Esophagus squamous epithelium (tissue), 5 donors: ENCODE measurements at regions not wholly inside any gene's neighbourhood (a gene's known extent, or its start where the extent isn't known, plus 50 kb on each side); places are given as distances from the start of the nearest gene placed in this dataset.

Source experiments
- DNase-seq: peaks from one replicate; lab custom pipeline; 2025; lab: John Stamatoyannopoulos, UW
- H3K27ac ChIP-seq, 4 donors: fragments of 200-600 bp; sonication (generic); one replicate each; pipeline ENCODE4 v1.5.1; 2016 to 2019; ENCODE audit warnings: mild to moderate bottlenecking in 1 of 4
- H3K27me3 ChIP-seq, 4 donors: fragments of 200-600 bp; sonication (generic); 1 replicate in 3 of 4; 2 replicates in 1 of 4; pipeline versions ENCODE4 v1.5.1 to v1.6.0; 2017 to 2021; ENCODE audit warnings: antibody characterized with exemption in 1 of 4
- H3K36me3 ChIP-seq, 3 donors: fragments of 200-600 bp; sonication (generic); one replicate each; pipeline ENCODE4 v1.5.1; 2016 to 2019
- H3K4me1 ChIP-seq, 3 donors: fragments of 200-600 bp; sonication (generic); one replicate each; pipeline ENCODE4 v1.5.1; 2017 to 2019
- H3K4me3 ChIP-seq, 4 donors: fragments of 200-600 bp; sonication (generic); 1 replicate in 3 of 4; 2 replicates in 1 of 4; pipeline ENCODE4 v1.5.1; 2016 to 2019; ENCODE audit warnings: mild to moderate bottlenecking in 2 of 4, moderate library complexity in 1 of 4
- H3K9me3 ChIP-seq, 3 donors: fragments of 200-600 bp; sonication (generic); one replicate each; pipeline ENCODE4 v1.5.1; 2016 to 2019
- POLR2A ChIP-seq, 4 donors: fragments of 450-650 bp; IDR thresholded peaks; one replicate each; pipeline ENCODE4 v1.6.1; 2017; ENCODE audit warnings: antibody characterized with exemption in 4 of 4, mild to moderate bottlenecking in 4 of 4, moderate library complexity in 3 of 4
- WGBS, 2 donors: methylation state at CpG; one replicate each; pipeline ENCODE4 v1.1.5; 2018; 5-methylcytosine and 5-hydroxymethylcytosine counted together
- intact Hi-C: fragments of 100-400 bp; cut with DNase I; formaldehyde crosslinking; loops from one replicate; pipeline ENCODE4 v1.15.0; 2022
- TF ChIP-seq, protein P1 (sequence below), 6 experiments: fragments of 450-650 bp in 4 of 6; fragments of 200-600 bp in 2 of 6; sonication (generic) in 2 of 6; IDR thresholded peaks; one replicate each; pipeline ENCODE4 v1.5.1; 2016 to 2019; ENCODE audit warnings: antibody characterized with exemption in 6 of 6, mild to moderate bottlenecking in 4 of 6, moderate library complexity in 4 of 6
- donor health status: DM: yes; HTN: yes; CAD: no.

DNA sequence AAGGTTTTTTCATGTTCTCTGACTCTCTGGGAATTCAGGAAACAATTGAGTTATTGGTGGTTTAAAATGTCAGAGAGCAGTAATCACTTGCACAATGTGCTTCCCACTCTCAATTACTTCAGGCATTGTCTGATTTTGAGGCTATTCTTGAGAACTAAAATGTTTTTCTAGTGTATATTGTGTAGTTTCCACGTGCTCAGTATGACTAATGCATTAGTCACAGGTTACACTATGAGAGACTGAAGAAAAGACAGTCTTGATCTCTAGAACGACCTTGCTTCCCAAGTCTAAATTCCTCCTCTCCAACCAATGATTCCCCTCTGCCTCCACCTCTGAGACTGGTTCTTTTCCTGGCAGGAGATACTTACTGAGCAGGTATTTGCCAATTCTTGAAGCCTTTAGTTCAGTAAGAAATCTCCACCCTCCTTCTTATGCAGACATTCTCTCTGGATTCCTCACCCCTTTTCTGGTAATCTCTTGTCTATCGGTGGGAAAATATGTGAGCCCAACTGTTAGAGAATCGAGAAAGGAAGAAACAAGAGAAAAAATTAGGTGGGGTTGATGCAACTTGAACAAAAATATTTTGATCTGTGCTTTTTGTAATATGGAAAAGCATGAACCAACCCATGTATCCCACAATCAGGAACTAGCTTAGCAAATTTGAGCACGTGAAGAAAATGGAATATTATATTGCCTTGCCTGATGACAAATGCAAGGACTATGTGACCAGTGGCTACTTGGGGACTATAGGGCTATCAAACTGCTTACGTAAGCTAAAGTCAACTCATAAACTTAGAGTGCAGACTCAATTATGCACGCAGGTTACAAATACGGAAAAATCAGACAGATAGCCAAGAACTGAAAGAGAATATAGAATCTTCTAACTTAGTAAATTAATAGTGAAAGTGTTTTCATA lies 61.1 kb upstream of the SLC22A16 start:
- TF ChIP-seq, protein P1, sequence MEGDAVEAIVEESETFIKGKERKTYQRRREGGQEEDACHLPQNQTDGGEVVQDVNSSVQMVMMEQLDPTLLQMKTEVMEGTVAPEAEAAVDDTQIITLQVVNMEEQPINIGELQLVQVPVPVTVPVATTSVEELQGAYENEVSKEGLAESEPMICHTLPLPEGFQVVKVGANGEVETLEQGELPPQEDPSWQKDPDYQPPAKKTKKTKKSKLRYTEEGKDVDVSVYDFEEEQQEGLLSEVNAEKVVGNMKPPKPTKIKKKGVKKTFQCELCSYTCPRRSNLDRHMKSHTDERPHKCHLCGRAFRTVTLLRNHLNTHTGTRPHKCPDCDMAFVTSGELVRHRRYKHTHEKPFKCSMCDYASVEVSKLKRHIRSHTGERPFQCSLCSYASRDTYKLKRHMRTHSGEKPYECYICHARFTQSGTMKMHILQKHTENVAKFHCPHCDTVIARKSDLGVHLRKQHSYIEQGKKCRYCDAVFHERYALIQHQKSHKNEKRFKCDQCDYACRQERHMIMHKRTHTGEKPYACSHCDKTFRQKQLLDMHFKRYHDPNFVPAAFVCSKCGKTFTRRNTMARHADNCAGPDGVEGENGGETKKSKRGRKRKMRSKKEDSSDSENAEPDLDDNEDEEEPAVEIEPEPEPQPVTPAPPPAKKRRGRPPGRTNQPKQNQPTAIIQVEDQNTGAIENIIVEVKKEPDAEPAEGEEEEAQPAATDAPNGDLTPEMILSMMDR (IDR thresholded peaks at IDR 0.05) = no peak
- TF ChIP-seq POLR2A (IDR thresholded peaks at IDR 0.05) = no peak
- Histone ChIP-seq H3K27me3 (no peaks in the 10 kb centered on the region), H3K4me3 (no peak overlapping the region), H3K4me1 (peaks cover 9 to 34% (median 13%) of the 10 kb centered on the region in 3 donors), H3K36me3 (no peaks in the 10 kb centered on the region), H3K27ac (peak overlapping the region; percentile 35 to 63 (median 54)), H3K9me3 (no peaks in the 10 kb centered on the region)
- WGBS, 2 donors = 39 to 44% methylated on average over 8 of the region's 8 CpGs
- DNase-seq = no peak
- intact Hi-C loops = no loop called here

DNA sequence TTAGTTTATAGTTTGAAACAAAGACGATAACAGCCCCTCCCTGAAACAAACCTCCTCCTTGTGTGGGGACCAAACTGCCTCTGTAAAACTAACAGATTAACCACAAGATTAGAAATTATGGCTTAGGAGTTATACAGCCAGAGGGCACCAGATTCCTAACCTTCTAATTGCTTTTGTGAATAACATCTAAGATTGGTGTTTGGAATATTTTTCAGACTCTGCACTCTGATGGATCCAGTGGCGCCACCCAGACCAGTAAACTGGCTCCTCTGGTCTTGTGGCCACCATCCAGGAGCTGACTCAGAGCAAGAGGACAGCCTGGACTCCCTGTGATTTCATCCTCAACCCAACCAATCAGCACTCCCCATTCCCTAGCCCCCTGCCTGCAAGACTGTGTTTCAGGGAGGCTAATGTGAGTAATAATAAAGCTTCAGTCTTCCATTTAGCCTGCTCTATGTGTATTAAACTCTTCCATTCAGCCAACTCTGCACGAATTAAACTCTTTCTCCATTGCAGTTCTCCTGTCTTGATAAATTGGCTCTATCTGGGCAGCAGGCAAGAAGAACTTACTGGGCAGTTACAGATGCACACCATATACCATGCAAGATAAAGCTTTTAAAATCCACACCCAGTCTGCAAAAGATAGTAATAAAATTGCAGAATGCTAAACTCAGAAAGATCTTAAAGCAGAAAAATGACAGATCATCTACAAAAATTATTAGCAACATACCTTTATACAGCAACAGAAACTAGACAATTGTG lies 58.5 kb upstream of the SLC22A16 start:
- intact Hi-C loops = no loop called here
- H3K9me3 ChIP-seq = no peaks in the 10 kb centered on the region
- WGBS, 2 donors = 62 to 72% methylated on average over 3 of the region's 3 CpGs
- TF ChIP-seq, protein P1 (IDR thresholded peaks at IDR 0.05) = no peak
- no peak for TF ChIP-seq POLR2A (IDR thresholded peaks at IDR 0.05)
- peaks cover 6 to 25% (median 13%) of the 10 kb centered on the region in 3 donors for H3K4me1 ChIP-seq
- no peak overlapping the region for H3K27ac ChIP-seq
- H3K27me3 ChIP-seq = no peaks in the 10 kb centered on the region
- DNase-seq = no peak
- H3K36me3 ChIP-seq = no peaks in the 10 kb centered on the region
- H3K4me3 ChIP-seq = no peak overlapping the region

DNA sequence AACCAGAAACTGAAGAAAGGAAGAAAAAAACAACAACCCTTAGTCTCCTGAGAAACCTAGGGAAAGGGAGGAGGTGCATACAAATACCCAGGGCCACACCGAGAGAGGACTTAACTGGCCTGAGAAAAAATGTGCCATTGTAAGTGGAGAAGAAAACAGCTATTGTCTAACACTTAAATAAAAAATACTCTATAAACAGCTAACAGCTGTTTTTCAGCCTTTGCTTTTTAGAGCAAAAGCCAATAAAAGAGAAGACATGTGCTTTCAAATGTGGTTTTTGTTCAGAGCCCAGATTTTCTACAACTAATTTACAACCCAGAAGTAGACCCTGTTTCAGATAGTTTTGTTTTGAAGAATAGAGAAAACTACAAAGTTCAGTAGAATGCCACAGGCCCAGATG lies 56.0 kb upstream of the SLC22A16 start:
- intact Hi-C loops = no loop called here
- H3K4me1 ChIP-seq = peaks cover 6 to 22% (median 6%) of the 10 kb centered on the region in 3 donors
- 74 to 88% methylated on average over 1 of the region's 1 CpG for WGBS, 2 donors
- H3K27me3 ChIP-seq = no peaks in the 10 kb centered on the region
- H3K27ac ChIP-seq = no peak overlapping the region
- H3K36me3 ChIP-seq = no peaks in the 10 kb centered on the region
- no peak overlapping the region for H3K4me3 ChIP-seq
- DNase-seq = no peak
- H3K9me3 ChIP-seq = no peaks in the 10 kb centered on the region
- no peak for TF ChIP-seq POLR2A (IDR thresholded peaks at IDR 0.05)
- TF ChIP-seq, protein P1 (IDR thresholded peaks at IDR 0.05) = no peak

DNA sequence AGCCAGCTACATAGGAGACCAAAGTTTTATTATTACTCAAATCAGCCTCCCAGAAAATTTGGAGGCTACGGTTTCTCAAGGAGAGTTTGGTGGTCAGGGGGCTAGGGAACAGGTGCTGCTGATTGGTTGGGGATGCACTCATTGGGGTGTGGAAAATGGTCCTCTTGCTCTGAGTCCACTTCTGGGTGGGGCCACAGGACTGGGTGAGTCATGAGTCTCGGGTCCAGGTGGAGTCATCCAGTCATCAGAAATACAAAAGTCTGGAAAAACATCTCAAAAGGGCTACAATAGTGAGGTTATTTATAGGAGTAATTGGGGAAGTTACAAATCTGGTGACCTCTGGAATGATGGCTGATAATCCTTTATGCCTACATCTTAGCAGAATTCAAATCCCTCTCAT lies 54.3 kb upstream of the SLC22A16 start:
- TF ChIP-seq POLR2A (IDR thresholded peaks at IDR 0.05) = no peak
- TF ChIP-seq, protein P1 (IDR thresholded peaks at IDR 0.05) = no peak
- no peaks in the 10 kb centered on the region for H3K27me3 ChIP-seq
- 48 to 56% methylated on average over 2 of the region's 2 CpGs for WGBS, 2 donors
- H3K27ac ChIP-seq = no peak overlapping the region
- no peaks in the 10 kb centered on the region for H3K36me3 ChIP-seq
- DNase-seq = no peak
- peaks cover 4 to 11% (median 6%) of the 10 kb centered on the region in 3 donors for H3K4me1 ChIP-seq
- intact Hi-C loops = no loop called here
- H3K4me3 ChIP-seq = no peak overlapping the region
- no peaks in the 10 kb centered on the region for H3K9me3 ChIP-seq

DNA sequence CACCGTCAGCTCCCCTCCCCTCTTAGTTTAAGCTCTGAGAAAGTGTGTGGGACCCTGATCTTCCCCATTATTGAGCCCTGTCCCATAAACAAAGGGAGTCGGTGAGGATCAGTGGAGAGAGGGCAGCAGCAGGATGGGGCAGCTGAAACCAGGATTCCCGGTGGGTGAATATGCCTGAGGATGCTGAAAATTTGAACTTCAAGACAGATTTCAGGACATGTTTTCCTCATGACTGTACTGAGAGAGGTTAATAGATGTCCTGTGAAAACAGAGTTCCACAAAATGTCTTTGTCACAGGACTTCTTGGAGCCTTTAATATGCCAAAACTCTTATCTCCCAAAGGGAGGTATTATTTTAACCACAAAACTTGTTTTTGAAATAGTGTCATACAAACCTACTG lies 53.5 kb upstream of the SLC22A16 start:
- no peaks in the 10 kb centered on the region for H3K36me3 ChIP-seq
- H3K4me1 ChIP-seq = peaks cover 4 to 11% (median 6%) of the 10 kb centered on the region in 3 donors
- 86 to 92% methylated on average over 3 of the region's 3 CpGs for WGBS, 2 donors
- no peaks in the 10 kb centered on the region for H3K27me3 ChIP-seq
- H3K4me3 ChIP-seq = no peak overlapping the region
- no peak for DNase-seq
- H3K27ac ChIP-seq = no peak overlapping the region
- H3K9me3 ChIP-seq = no peaks in the 10 kb centered on the region
- no peak for TF ChIP-seq POLR2A (IDR thresholded peaks at IDR 0.05)
- TF ChIP-seq, protein P1 (IDR thresholded peaks at IDR 0.05) = no peak
- intact Hi-C loops = loop anchor here (10.0 kb wide), 3 partner anchors 155 to 465 kb away; no protein-coding TSS in a partner anchor
